Frontal cortex (tissue), 4 donors: ENCODE measurements at regions not wholly inside any gene's neighbourhood (a gene's known extent, or its start where the extent isn't known, plus 50 kb on each side); places are given as distances from the start of the nearest gene placed in this dataset. TPM values are rescaled to one million over a fixed set of nuclear protein-coding genes. Genes with fewer than 3 reads are reported as not detected.
"Not testable (repeated sequence)": the region's sequence is repeated elsewhere in the genome, so short reads cannot be mapped to it uniquely, and the experiment has no call there.

Experiments used
- DNase-seq, 2 donors: peaks; one replicate each; pipeline ENCODE4 v3.0.0; 2012; ENCODE audit warnings: low spot score in 2 of 2
- FAIRE-seq: peaks from 2 replicates; lab custom pipeline; 2012; peaks lifted over from hg19 to GRCh38; lab: Jason Lieb, UNC
- small RNA-seq: library from RNA; depleted of rRNA; stranded (forward); fragments of <200 nt; gene quantifications from one replicate; pipeline ENCODE3, GENCODE V24; 2014
- donor health status: control.
- donor health status: control.
- donor health status: control.

DNA sequence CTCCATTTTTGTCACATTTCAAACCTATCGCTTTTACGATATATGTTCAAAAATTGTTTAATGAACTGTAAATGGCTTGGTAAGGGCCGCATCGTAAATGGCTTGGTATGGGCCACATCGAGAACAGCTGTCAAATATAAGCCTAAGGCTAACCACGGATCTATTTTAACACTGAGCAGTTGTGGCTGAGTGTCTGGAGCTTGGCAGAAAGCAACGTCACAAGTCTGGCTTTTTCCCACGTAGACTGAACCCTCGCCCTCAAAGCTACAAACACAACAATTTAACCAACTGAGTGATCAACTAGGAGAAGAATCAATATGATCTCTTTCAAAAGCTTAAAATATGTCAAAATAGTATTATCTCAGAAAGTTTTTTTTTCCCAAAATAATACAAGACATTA is 71.4 kb upstream of the PRSS16 start:
- FAIRE-seq (no peak), DNase-seq (no peak)

DNA sequence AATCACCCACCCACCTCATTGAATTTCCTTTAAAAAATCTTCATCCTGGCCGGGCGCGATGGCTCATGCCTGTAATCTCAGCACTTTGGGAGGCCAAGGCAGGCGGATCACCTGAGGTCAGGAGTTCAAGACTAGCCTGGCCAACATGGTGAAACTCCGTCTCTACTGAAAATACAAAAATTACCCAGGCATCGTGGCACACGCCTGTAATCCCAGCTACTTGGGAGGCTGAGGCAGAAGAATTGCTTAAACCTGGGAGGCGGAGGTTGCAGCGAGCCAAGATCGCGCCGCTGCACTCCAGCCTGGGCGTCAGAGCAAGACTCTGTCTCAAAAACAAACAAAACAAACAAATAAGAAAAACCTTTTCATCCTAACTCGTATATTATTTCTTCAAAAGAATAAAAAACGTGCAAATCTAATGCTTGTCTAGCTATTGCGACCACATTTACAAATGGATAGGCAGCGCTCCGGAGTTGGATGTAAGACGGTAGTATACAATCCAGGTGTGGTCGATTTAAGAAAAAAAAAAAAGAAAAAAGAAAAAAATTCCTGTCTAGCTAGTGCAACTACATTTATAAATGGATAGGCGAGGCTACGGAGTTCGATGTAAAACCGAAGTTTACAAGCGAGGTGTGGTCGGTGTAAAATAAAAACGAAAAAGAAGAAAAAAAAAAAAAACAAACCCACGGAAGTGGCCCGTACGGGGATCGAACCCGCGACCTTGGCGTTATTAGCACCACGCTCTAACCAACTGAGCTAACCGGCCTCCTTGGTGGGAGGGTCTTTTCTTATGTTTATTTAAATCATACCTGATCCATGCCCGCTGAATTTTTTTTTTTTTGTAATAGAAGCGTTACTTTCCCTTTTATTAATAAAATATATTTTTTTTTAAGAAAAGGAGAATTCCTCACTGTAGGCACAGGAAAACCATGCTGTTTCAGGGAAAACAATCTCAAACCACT is 70.7 kb upstream of the PRSS16 start:
- FAIRE-seq (peak; percentile 89), DNase-seq (peak; percentile 45 to 54)

DNA sequence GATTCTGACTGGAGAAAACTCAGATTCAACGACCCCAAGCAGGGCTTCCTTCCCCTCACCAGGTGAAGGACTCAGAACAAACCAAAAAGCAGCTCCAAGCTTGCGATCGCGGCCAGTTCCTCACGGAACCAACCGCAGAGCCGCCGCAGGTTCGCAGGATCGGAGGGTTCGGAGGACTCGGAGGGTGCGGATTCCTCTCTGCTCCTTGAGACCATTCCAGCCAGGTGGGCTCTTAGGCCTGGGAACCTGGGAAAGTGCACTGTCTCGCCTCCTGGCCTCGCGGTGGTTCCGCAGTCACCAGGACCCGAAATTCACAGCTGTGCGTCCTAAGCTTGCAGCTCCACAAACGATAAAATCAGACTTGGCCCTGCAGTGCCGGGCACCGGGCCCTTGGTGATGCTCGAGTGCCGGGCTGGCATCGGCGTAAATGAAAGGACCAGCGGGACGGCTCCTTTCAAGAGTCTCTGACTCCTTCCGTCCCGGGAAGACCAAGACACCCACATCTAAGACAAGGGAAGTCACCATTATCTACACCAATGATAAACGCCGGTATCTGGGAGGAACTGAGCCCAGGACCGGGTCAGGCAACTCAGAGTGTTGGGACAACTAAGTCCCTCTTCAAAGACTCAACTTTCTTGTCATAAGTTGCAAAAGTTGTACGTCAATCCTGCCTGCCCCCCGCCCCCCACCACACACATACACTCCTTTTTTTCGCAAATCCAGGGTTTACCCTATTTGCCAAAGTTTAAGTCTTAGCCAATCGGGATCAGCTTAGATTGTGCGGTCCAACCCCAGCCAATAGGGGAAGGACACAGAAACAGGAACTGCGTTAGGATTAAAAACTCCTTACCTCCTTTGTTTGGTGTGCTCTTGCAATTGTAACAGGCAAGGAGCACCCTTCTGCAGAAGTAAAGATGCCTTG is 69.8 kb upstream of the PRSS16 start:
- peak; percentile 58 to 76 for DNase-seq
- no peak for FAIRE-seq

DNA sequence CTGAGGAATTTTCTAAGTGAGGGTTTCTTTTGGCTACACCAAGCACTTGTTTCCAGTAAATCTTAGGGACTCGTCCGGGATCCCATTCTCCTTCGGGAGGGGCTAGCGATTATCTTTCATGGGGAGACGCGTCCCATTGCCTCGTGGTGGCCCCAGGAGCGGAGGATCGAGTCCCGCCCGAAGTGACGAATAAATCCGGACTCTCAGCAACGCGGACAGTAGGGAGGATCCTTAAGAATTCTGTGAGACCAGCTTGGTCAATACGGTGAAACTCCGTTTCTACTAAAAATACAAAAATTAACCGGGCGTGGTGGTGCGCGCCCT is 69.1 kb upstream of the PRSS16 start:
- DNase-seq (peak in 1 of 2 donors; percentile 19), FAIRE-seq (no peak)

DNA sequence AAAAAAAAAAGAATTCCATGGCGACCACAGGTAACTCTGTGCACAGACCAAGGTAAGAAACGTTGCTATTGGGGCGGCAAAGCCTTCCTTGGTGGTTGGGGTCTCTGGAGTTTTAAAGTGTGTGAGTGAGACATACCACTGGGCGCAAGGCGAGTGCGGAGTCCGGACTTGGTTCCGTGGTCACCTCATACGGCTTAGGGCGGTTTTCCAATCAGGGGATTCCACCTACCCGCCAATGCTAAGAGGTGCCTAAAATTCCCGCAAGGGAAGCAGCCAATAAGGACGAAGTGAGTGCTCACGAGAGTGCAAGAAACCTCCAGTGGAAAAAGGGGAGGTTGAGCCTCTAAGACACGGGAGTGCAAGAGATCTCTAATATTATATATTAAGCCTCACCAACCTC is 68.6 kb upstream of the PRSS16 start:
- DNase-seq (no peak), FAIRE-seq (no peak)

DNA sequence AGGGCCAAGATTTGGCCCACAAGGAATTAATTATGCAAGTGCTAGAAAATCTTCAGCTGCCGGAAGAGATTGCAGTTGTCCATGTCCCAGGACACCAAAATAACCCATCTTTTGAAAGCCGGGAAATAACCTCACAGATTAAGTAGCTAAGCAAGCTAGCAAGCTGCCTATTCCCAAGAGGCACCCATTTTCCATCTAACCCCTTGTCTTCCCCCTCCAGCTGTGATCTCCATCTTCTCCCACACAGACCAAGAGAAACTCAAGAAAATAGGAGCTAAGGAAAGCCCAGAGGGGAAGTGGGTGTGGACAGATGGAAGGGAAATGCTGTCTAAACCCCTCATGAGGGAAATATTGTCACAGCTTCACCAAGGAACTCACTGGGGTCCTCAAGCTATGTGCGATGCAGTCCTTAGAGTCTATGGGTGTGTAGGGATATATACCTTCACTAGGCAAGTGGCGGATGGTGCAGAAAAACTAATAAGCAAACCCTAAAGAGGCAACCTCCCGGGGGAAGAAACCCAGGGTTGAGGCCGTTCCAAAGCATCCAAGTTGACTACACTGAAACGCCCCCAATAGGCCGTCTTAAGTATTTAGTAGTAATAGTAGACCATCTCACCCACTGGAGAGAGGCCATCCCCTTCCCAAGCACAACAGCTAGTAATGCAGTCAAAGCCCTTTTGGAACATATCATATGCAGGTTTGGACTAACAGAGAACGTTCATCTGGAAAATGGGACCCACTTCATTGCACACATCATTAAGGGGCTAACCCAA is 64.3 kb upstream of the PRSS16 start:
- FAIRE-seq (no peak), DNase-seq (no peak)

DNA sequence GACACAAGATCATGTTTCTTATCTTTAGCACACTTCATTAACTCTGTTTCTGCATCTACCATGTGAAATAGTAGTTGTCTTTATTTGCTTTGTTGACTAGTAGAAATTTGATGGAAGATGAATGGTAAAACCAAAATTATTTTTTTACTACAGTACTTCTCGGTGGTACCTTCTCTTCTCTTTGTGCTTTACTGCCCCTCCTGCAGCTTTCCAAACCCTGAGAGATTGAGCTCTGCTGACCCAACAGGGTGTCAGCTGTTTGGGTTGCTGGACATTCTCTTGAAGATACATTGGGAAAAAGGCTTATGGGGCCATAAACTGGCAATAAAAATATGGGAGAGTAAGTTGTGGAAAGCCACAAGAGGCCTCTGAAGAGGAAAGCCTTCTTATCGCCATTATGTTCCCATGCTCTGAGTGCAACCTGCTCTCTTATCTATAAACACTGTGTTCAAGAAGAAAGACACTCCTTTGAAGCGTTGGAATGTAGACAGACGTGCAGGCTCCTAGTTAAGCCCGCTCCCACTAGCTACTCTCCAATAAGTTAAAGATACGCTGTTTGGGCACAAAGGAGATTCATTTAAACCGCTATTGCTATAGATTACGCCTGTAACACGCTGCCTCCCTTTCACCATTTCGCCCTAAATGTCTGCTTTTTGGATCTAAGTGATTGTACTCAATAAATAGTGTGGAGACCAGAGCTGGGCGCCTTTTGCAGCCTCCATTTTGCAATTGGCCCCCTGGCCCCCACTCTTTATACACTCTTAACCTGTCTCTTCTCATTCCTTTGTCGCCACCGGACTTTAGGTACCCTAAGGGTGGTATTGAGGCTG is 60.1 kb upstream of the PRSS16 start:
- DNase-seq (no peak), FAIRE-seq (no peak)

DNA sequence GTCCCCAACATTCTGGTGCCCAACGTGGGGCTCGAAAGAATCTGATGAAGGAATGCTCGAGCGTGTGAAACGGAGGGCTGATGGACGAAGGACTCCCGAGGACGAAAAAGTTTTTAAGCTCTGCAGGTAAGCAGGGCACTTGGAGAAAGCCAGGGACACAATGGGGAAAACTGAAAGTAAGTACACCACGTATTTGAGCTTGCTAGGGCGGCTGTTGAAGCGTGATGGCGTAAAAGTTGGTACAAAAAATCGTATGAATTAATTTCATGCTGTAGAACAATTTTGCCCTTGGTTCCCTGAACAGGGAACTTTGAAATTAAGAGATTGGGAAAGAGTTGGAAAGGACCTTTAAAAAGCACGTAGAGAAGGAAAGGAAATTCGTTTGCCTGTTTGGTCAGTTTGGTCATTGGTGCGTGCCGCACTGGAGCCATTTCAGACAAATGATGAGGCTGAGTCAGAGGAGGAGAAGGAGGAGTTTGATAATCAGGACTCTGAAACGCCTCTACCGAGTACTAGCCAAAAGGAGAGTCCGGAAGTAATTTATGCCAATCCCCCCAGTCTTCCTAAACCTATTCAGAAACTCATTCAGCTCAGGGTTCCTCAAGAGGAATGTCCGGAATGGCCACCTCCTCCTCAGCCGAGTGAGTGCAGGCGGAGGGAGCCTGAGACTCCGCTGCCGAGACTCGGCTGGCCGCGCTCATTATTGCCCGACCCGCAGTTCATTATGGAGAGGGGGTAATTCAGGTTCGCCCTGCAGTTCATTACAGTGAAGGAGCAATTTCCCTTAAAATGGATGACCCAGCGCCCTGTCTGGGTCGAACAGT is 59.2 kb upstream of the PRSS16 start:
- DNase-seq (peak; percentile 17 to 33), FAIRE-seq (no peak)

DNA sequence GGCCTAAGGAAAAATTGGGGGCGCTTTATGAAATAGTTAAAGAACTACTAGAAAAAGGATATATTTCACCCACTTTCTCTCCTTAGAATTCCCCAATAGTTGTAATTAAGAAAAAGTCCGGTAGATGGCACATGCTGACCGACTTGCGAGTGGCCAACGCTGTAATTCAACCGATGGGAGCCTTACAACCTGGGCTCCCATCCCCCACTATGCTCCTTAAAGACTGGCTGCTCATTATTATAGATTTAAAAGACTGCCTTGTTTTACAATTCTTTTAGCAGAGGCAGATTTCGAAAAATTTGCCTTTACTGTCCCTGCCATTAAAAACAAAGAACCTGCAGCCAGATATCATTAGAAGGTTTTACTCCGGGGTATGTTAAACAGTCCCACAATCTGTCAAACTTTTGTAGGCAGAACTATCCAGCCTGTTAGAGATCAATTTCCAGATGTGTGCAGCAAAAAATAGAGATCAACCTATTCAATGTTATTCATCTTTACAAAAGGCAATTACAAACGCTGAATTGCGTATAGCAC is 58.5 kb upstream of the PRSS16 start:
- FAIRE-seq: no peak
- DNase-seq: peak; percentile 38 to 69

DNA sequence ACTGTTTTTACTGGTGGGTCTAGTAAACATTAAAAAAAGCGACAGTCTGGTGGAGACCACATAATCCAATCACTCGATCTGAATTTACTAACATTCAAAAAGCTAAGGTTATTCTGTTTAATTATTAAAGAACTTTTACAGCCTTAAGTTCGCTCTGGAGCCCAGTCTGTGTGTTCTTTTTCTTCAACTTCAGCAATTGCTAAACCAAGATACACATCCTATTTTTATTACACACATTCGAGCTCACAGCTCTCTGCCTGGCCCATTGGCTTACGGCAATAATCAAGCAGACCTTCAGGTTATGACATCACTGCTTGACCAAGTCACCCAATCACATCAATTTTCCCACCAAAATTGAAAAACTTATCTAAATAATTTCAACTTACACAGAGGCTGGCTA is 57.4 kb upstream of the PRSS16 start:
- FAIRE-seq: no peak
- no peak for DNase-seq

DNA sequence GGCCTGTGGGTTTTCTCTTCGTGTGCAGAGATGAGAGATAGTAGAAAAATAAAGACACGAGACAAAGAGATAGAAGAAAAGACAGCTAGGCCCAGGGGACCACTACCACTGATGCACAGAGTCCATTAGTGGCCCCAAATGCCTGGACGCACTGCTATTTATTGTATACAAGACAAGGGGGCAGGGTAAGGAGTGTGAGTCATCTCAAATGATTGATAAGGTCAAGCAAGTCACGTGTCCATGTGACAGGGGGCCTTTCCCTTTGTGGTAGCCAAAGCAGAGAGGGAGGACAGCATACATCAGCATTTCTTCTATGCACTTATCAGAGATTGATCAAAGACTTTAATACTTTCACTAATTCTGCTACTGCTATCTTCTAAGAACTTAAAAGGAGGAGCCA is 53.0 kb upstream of the PRSS16 start:
- not testable (repeated sequence) for FAIRE-seq, DNase-seq

DNA sequence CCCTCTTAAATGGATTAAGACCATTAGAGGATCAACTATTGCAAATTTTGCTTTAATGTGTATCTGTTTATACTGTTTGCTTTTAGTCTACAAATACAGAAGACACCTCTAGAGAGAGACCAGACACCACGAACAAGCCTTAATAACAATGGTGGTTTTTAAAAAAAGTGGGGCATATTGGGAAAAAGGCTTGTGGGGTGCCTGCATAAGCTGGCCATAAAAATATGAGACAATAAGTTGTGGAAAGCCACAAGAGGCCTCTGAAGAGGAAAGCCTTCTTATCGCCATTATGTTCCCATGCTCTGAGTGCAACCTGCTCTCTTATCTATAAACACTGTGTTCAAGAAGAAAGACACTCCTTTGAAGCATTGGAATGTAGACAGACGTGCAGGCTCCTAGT is 52.0 kb upstream of the PRSS16 start:
- DNase-seq, FAIRE-seq: not testable (repeated sequence)

Small RNAs in the stretch of these regions (small RNA-seq; reads per million reads assigned to genes)
- not detected for gene MIR3143
- 0.13 reads per million for gene RNU2-62P
